Right lobe of liver (tissue), 6 donors: ENCODE measurements at regions not wholly inside any gene's neighbourhood (a gene's known extent, or its start where the extent isn't known, plus 50 kb on each side); places are given as distances from the start of the nearest gene placed in this dataset.

ENCODE experiments used
- ATAC-seq, 4 donors: fragments of 200-7000 bp; cut with Tn5 transposase; one replicate each; pipeline ENCODE4 v1.9.1; 2020; ENCODE audit warnings: mild to moderate bottlenecking in 4 of 4, moderate library complexity in 4 of 4
- DNase-seq, 3 donors: peaks; one replicate each; pipeline ENCODE4 v3.0.0-alpha.2; 2020
- H3K27ac ChIP-seq, 3 donors: fragments of 200-600 bp; one replicate each; pipeline ENCODE4 v1.8.0; 2022
- H3K27me3 ChIP-seq, 2 donors: fragments of 200-600 bp; one replicate each; pipeline ENCODE4 v1.8.0; 2022
- H3K36me3 ChIP-seq, 4 donors: fragments of 200-600 bp; sonication (generic) in 1 of 4; one replicate each; pipeline versions ENCODE4 v1.5.1 to v1.8.0; 2017 to 2022; ENCODE audit warnings: control low read depth in 1 of 4
- H3K4me1 ChIP-seq, 4 donors: fragments of 200-600 bp; sonication (generic) in 1 of 4; one replicate each; pipeline versions ENCODE4 v1.5.1 to v1.8.0; 2017 to 2022; ENCODE audit warnings: control low read depth in 1 of 4
- H3K4me3 ChIP-seq, 3 donors: fragments of 200-600 bp; one replicate each; pipeline ENCODE4 v1.8.0; 2022
- H3K9me3 ChIP-seq, 4 donors: fragments of 200-600 bp; sonication (generic) in 1 of 4; one replicate each; pipeline versions ENCODE4 v1.5.1 to v1.8.0; 2017 to 2022; ENCODE audit warnings: control low read depth in 1 of 4
- CTCF ChIP-seq, 4 donors: fragments of 200-600 bp in 3 of 4; fragments of 450-650 bp in 1 of 4; IDR thresholded peaks; one replicate each; pipeline versions ENCODE4 v1.5.1 to v1.8.0; 2016 to 2022; ENCODE audit warnings: antibody characterized with exemption in 4 of 4, mild to moderate bottlenecking in 2 of 4
- POLR2A ChIP-seq: fragments of 450-650 bp; IDR thresholded peaks from one replicate; pipeline ENCODE4 v1.6.1; 2017; ENCODE audit warnings: antibody characterized with exemption, mild to moderate bottlenecking
- WGBS: methylation state at CpG from one replicate; pipeline ENCODE4 v1.1.6; 2018; ENCODE audit warnings: low coverage, low lambda C conversion rate; ENCODE audit not compliant: insufficient coverage; ENCODE audit errors: missing lambda C conversion rate; 5-methylcytosine and 5-hydroxymethylcytosine counted together
- intact Hi-C, 2 donors: fragments of 100-400 bp; cut with DNase I; formaldehyde crosslinking; loops; one replicate each; pipeline versions ENCODE4 v1.11.2 to v1.14.1; 2022
- donor health status: DM: no; HTN: yes; CAD: no.
- donor health status: DM: no; HTN: no; CAD: no.
- donor health status: DM: no; HTN: no; CAD: no.
- donor health status: DM: no; HTN: yes; CAD: no.
- donor health status: DM: no; HTN: yes; CAD: no.

GRCh38 chr9:8207596-8207995 lies 408.0 kb upstream of the DMAC1 start:
- no peaks in the 10 kb centered on the region for H3K4me1 ChIP-seq
- ATAC-seq: no peak
- H3K4me3 ChIP-seq: no peak overlapping the region
- DNase-seq: no peak
- no peak overlapping the region for H3K27ac ChIP-seq
- TF ChIP-seq CTCF (IDR thresholded peaks at IDR 0.05) (no peak), POLR2A (no peak)
- WGBS: 36% methylated on average over 1 of the region's 1 CpG
- no peaks in the 10 kb centered on the region for H3K36me3 ChIP-seq
- H3K9me3 ChIP-seq: no peaks in the 10 kb centered on the region
- intact Hi-C loops: no loop called here
- no peaks in the 10 kb centered on the region for H3K27me3 ChIP-seq

DNA sequence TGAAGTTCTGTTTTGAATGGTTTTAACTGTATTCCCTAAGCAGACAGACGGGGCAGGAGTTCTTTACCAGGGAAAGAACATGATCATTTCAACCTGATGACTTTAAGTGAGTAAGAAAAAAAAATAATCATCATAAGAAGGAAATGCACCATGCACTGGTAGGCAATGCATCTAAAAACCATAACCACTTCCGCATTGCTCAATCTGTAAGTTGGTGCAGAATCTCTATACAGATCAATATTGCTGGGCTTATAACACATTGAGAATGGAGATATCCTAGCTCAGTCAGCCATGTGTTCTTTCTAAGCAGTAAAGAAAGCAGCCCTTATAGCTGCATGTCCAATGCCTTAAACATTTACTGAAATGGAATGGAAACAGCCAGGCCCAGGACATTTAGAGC lies 407.1 kb upstream of the DMAC1 start:
- Histone ChIP-seq H3K4me1 (no peaks in the 10 kb centered on the region), H3K36me3 (no peaks in the 10 kb centered on the region), H3K4me3 (no peak overlapping the region), H3K27me3 (no peaks in the 10 kb centered on the region), H3K9me3 (no peaks in the 10 kb centered on the region), H3K27ac (no peak overlapping the region)
- 55% methylated on average over 2 of the region's 2 CpGs for whole genome bisulfite sequencing
- ATAC-seq (no peak), DNase-seq (no peak)
- no peak for TF ChIP-seq CTCF (IDR thresholded peaks at IDR 0.05)
- no peak for TF ChIP-seq POLR2A
- intact Hi-C loops: no loop called here

DNA sequence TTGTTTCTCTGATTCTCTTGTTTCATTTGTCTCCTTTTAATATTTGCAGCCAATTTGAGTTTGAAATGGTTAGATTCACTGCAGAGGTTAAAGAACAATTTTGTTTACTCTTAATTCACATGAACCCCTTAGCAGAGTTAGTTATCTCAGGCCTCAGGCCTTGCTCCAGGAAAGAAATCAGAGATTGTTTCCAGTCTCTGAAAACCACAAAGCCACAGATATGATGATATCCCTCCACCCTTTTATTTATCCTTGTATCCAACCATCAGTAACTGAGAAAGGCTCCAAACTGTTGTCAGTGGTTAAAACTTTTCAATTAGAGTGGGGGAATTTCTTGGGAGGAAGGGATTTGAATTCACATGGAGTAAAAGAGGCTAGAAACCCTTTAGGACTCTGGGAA lies 406.0 kb upstream of the DMAC1 start:
- H3K4me1 ChIP-seq: no peaks in the 10 kb centered on the region
- intact Hi-C loops: no loop called here

DNA sequence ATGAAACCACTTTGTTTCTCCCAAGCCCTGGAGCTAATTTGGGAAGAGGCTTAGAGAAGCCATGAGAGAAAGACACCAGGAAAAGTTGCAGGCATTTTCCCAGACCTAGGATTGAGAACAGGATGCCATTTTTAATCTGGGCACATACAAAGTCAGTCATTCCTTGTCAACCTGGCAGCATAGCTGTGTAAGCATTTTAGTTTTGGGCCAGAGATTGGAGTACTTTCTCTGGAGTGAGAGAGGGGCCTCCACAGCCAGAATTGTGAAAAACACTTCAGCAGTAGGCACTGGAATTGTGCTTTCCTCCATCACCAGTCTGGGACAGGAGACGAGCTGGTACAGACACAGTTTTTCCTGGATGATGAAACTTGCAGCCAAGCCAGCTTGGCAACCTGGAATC lies 390.3 kb upstream of the DMAC1 start:
- intact Hi-C loops: no loop called here
- Histone ChIP-seq H3K27me3 (no peaks in the 10 kb centered on the region), H3K27ac (no peak overlapping the region), H3K36me3 (no peaks in the 10 kb centered on the region), H3K4me3 (no peak overlapping the region), H3K9me3 (no peaks in the 10 kb centered on the region), H3K4me1 (no peaks in the 10 kb centered on the region)
- DNase-seq (no peak), ATAC-seq (no peak)
- WGBS: no CpG with 5 or more reads among the region's 1 CpG
- TF ChIP-seq POLR2A: no peak
- no peak for TF ChIP-seq CTCF (IDR thresholded peaks at IDR 0.05)

More for the DNA sequence above, 406.0 kb upstream of the DMAC1 start:
- no peak overlapping the region for H3K4me3 ChIP-seq
- TF ChIP-seq POLR2A: no peak
- no peak for TF ChIP-seq CTCF (IDR thresholded peaks at IDR 0.05)
- H3K27me3 ChIP-seq: no peaks in the 10 kb centered on the region
- DNase-seq (no peak), ATAC-seq (no peak)
- H3K9me3 ChIP-seq: no peaks in the 10 kb centered on the region
- H3K27ac ChIP-seq: no peak overlapping the region
- H3K36me3 ChIP-seq: no peaks in the 10 kb centered on the region

GRCh38 chr9:8188723-8189407 lies 389.3 kb upstream of the DMAC1 start:
- no peaks in the 10 kb centered on the region for H3K4me1 ChIP-seq
- TF ChIP-seq POLR2A: no peak
- TF ChIP-seq CTCF (IDR thresholded peaks at IDR 0.05): no peak
- H3K27ac ChIP-seq: no peak overlapping the region
- no peaks in the 10 kb centered on the region for H3K9me3 ChIP-seq
- intact Hi-C loops: no loop called here
- no peaks in the 10 kb centered on the region for H3K27me3 ChIP-seq
- DNase-seq (no peak), ATAC-seq (no peak)
- whole genome bisulfite sequencing: 60% methylated on average over 6 of the region's 6 CpGs
- no peak overlapping the region for H3K4me3 ChIP-seq
- H3K36me3 ChIP-seq: no peaks in the 10 kb centered on the region
